Lower lobe of right lung (tissue), 2 donors: ENCODE measurements at regions not wholly inside any gene's neighbourhood (a gene's known extent, or its start where the extent isn't known, plus 50 kb on each side); places are given as distances from the start of the nearest gene placed in this dataset.

ENCODE experiments used
- ATAC-seq, 2 donors: fragments of 200-7000 bp; cut with Tn5 transposase; one replicate each; pipeline ENCODE4 v1.9.1; 2020 to 2022; ENCODE audit warnings: mild to moderate bottlenecking in 2 of 2, moderate library complexity in 2 of 2
- DNase-seq: peaks from one replicate; pipeline ENCODE4 v3.0.0-alpha.2; 2020
- H3K27ac ChIP-seq: fragments of 200-600 bp; one replicate; pipeline ENCODE4 v1.8.0; 2022
- H3K27me3 ChIP-seq: fragments of 200-600 bp; one replicate; pipeline ENCODE4 v1.8.0; 2022; ENCODE audit warnings: low read depth
- H3K36me3 ChIP-seq: fragments of 200-600 bp; one replicate; pipeline ENCODE4 v1.8.0; 2022; ENCODE audit warnings: mild to moderate bottlenecking
- H3K4me1 ChIP-seq: fragments of 200-600 bp; one replicate; pipeline ENCODE4 v1.8.0; 2022
- H3K4me3 ChIP-seq: fragments of 200-600 bp; one replicate; pipeline ENCODE4 v1.8.0; 2022; ENCODE audit warnings: mild to moderate bottlenecking
- H3K9me3 ChIP-seq: fragments of 200-600 bp; one replicate; pipeline ENCODE4 v1.8.0; 2022
- CTCF ChIP-seq: fragments of 200-600 bp; IDR thresholded peaks from one replicate; pipeline ENCODE4 v1.8.0; 2022; ENCODE audit warnings: antibody characterized with exemption, mild to moderate bottlenecking
- intact Hi-C: fragments of 100-400 bp; cut with DNase I; formaldehyde crosslinking; loops from one replicate; pipeline ENCODE4 v1.11.0; 2022
- donor health status: DM: no; HTN: yes; CAD: no; lungs with severe emphysema.

- Histone ChIP-seq H3K27me3 (no peaks in the 10 kb centered on the region), H3K4me3 (no peak overlapping the region), H3K4me1 (no peaks in the 10 kb centered on the region), H3K36me3 (no peaks in the 10 kb centered on the region), H3K9me3 (no peaks in the 10 kb centered on the region), H3K27ac (no peak overlapping the region)
- no peak for ATAC-seq
- TF ChIP-seq CTCF: no peak
- intact Hi-C loops: no loop called here
- DNase-seq: no peak
These were observed 1375.2 kb upstream of the TMEM132C start for GRCh38 chr12:126891789-126892188.

- Histone ChIP-seq H3K36me3 (no peaks in the 10 kb centered on the region), H3K27me3 (no peaks in the 10 kb centered on the region), H3K9me3 (no peaks in the 10 kb centered on the region), H3K4me1 (no peaks in the 10 kb centered on the region), H3K27ac (no peak overlapping the region), H3K4me3 (no peak overlapping the region)
- intact Hi-C loops: no loop called here
- no peak for TF ChIP-seq CTCF
- ATAC-seq: no peak
- DNase-seq: no peak
These were observed 1370.7 kb upstream of the TMEM132C start for GRCh38 chr12:126895951-126896913.

- Histone ChIP-seq H3K36me3 (no peaks in the 10 kb centered on the region), H3K27ac (no peak overlapping the region), H3K9me3 (no peaks in the 10 kb centered on the region), H3K4me3 (no peak overlapping the region), H3K27me3 (no peaks in the 10 kb centered on the region), H3K4me1 (no peaks in the 10 kb centered on the region)
- TF ChIP-seq CTCF: no peak
- intact Hi-C loops: no loop called here
- ATAC-seq (no peak), DNase-seq (no peak)
These were observed 1369.9 kb upstream of the TMEM132C start for GRCh38 chr12:126897102-126897501.

- TF ChIP-seq CTCF: no peak
- DNase-seq (no peak), ATAC-seq (no peak)
- no peaks in the 10 kb centered on the region for H3K36me3 ChIP-seq
- H3K4me1 ChIP-seq: no peaks in the 10 kb centered on the region
- no peaks in the 10 kb centered on the region for H3K27me3 ChIP-seq
- H3K4me3 ChIP-seq: no peak overlapping the region
- intact Hi-C loops: no loop called here
- H3K9me3 ChIP-seq: no peaks in the 10 kb centered on the region
- no peak overlapping the region for H3K27ac ChIP-seq
These were observed 1369.2 kb upstream of the TMEM132C start for GRCh38 chr12:126897778-126898177.

GRCh38 chr12:126898562-126898961 is 1368.4 kb upstream of the TMEM132C start:
- intact Hi-C loops: no loop called here
- Histone ChIP-seq H3K4me3 (no peak overlapping the region), H3K36me3 (no peaks in the 10 kb centered on the region), H3K9me3 (no peaks in the 10 kb centered on the region), H3K27ac (no peak overlapping the region), H3K4me1 (no peaks in the 10 kb centered on the region), H3K27me3 (no peaks in the 10 kb centered on the region)
- no peak for TF ChIP-seq CTCF
- no peak for DNase-seq
- no peak for ATAC-seq
